ENCODE measurements at regions not wholly inside any gene's neighbourhood (a gene's known extent, or its start where the extent isn't known, plus 50 kb on each side); places are given as distances from the start of the nearest gene placed in this dataset.

- DNase-seq (ENCODE audit: low read depth), result no peak
- TF ChIP-seq CTCF (IDR thresholded peaks at IDR 0.05; ENCODE audit: insufficient read depth, low read depth, low read length, missing control alignments), result no peak
- H3K4me3 ChIP-seq (ENCODE audit: low read depth, low read length), result no peak overlapping the region
These were observed 431.1 kb upstream of the CDH2 start for GRCh38 chr18:28607991-28608390.

GRCh38 chr18:28606686-28607085, 429.8 kb upstream of the CDH2 start:
- no peak for TF ChIP-seq CTCF (IDR thresholded peaks at IDR 0.05; ENCODE audit: insufficient read depth, low read depth, low read length, missing control alignments)
- DNase-seq (ENCODE audit: low read depth), result no peak
- no peak overlapping the region for H3K4me3 ChIP-seq (ENCODE audit: low read depth, low read length)

GRCh38 chr18:28602391-28602790, 425.5 kb upstream of the CDH2 start:
- no peak for TF ChIP-seq CTCF (IDR thresholded peaks at IDR 0.05; ENCODE audit: insufficient read depth, low read depth, low read length, missing control alignments)
- DNase-seq (ENCODE audit: low read depth), result no peak
- no peak overlapping the region for H3K4me3 ChIP-seq (ENCODE audit: low read depth, low read length)

- no peak overlapping the region for H3K4me3 ChIP-seq (ENCODE audit: low read depth, low read length)
- TF ChIP-seq CTCF (IDR thresholded peaks at IDR 0.05; ENCODE audit: insufficient read depth, low read depth, low read length, missing control alignments), result no peak
These were observed 417.1 kb upstream of the CDH2 start for GRCh38 chr18:28594034-28594433.

GRCh38 chr18:28588884-28589549, 412.1 kb upstream of the CDH2 start:
- no peak overlapping the region for H3K4me3 ChIP-seq (ENCODE audit: low read depth, low read length)
- DNase-seq (ENCODE audit: low read depth), result no peak
- TF ChIP-seq CTCF (IDR thresholded peaks at IDR 0.05; ENCODE audit: insufficient read depth, low read depth, low read length, missing control alignments), result no peak

More at GRCh38 chr18:28594034-28594433, 417.1 kb upstream of the CDH2 start:
- DNase-seq (ENCODE audit: low read depth), result no peak

- no peak for DNase-seq (ENCODE audit: low read depth)
These were observed 407.8 kb upstream of the CDH2 start for GRCh38 chr18:28584731-28585130.

More at GRCh38 chr18:28584731-28585130, 407.8 kb upstream of the CDH2 start:
- TF ChIP-seq CTCF (IDR thresholded peaks at IDR 0.05; ENCODE audit: insufficient read depth, low read depth, low read length, missing control alignments), result no peak
- H3K4me3 ChIP-seq (ENCODE audit: low read depth, low read length), result no peak overlapping the region

All from GM12865 (cell line).